Right lobe of liver (tissue), 6 donors: ENCODE measurements at regions not wholly inside any gene's neighbourhood (a gene's known extent, or its start where the extent isn't known, plus 50 kb on each side); places are given as distances from the start of the nearest gene placed in this dataset.
A peak's percentile ranks its signal among the peaks of the same experiment; 100 is the strongest.

Experiments used
- ATAC-seq, 4 donors: fragments of 200-7000 bp; cut with Tn5 transposase; one replicate each; pipeline ENCODE4 v1.9.1; 2020; ENCODE audit warnings: mild to moderate bottlenecking in 4 of 4, moderate library complexity in 4 of 4
- DNase-seq, 3 donors: peaks; one replicate each; pipeline ENCODE4 v3.0.0-alpha.2; 2020
- H3K27ac ChIP-seq, 3 donors: fragments of 200-600 bp; one replicate each; pipeline ENCODE4 v1.8.0; 2022
- H3K27me3 ChIP-seq, 2 donors: fragments of 200-600 bp; one replicate each; pipeline ENCODE4 v1.8.0; 2022
- H3K36me3 ChIP-seq, 4 donors: fragments of 200-600 bp; sonication (generic) in 1 of 4; one replicate each; pipeline versions ENCODE4 v1.5.1 to v1.8.0; 2017 to 2022; ENCODE audit warnings: control low read depth in 1 of 4
- H3K4me1 ChIP-seq, 4 donors: fragments of 200-600 bp; sonication (generic) in 1 of 4; one replicate each; pipeline versions ENCODE4 v1.5.1 to v1.8.0; 2017 to 2022; ENCODE audit warnings: control low read depth in 1 of 4
- H3K4me3 ChIP-seq, 3 donors: fragments of 200-600 bp; one replicate each; pipeline ENCODE4 v1.8.0; 2022
- H3K9me3 ChIP-seq, 4 donors: fragments of 200-600 bp; sonication (generic) in 1 of 4; one replicate each; pipeline versions ENCODE4 v1.5.1 to v1.8.0; 2017 to 2022; ENCODE audit warnings: control low read depth in 1 of 4
- CTCF ChIP-seq, 4 donors: fragments of 200-600 bp in 3 of 4; fragments of 450-650 bp in 1 of 4; IDR thresholded peaks; one replicate each; pipeline versions ENCODE4 v1.5.1 to v1.8.0; 2016 to 2022; ENCODE audit warnings: antibody characterized with exemption in 4 of 4, mild to moderate bottlenecking in 2 of 4
- POLR2A ChIP-seq: fragments of 450-650 bp; IDR thresholded peaks from one replicate; pipeline ENCODE4 v1.6.1; 2017; ENCODE audit warnings: antibody characterized with exemption, mild to moderate bottlenecking
- WGBS: methylation state at CpG from one replicate; pipeline ENCODE4 v1.1.6; 2018; ENCODE audit warnings: low coverage, low lambda C conversion rate; ENCODE audit not compliant: insufficient coverage; ENCODE audit errors: missing lambda C conversion rate; 5-methylcytosine and 5-hydroxymethylcytosine counted together
- intact Hi-C, 2 donors: fragments of 100-400 bp; cut with DNase I; formaldehyde crosslinking; loops; one replicate each; pipeline versions ENCODE4 v1.11.2 to v1.14.1; 2022
- donor health status: DM: no; HTN: yes; CAD: no.
- donor health status: DM: no; HTN: no; CAD: no.
- donor health status: DM: no; HTN: no; CAD: no.
- donor health status: DM: no; HTN: yes; CAD: no.
- donor health status: DM: no; HTN: yes; CAD: no.

- WGBS: 27% methylated on average over 3 of the region's 3 CpGs
- Histone ChIP-seq H3K27me3 (no peaks in the 10 kb centered on the region), H3K27ac (no peak overlapping the region), H3K4me1 (peaks cover 0 to 36% (median 5%) of the 10 kb centered on the region in 4 donors), H3K4me3 (no peak overlapping the region), H3K9me3 (no peaks in the 10 kb centered on the region), H3K36me3 (no peaks in the 10 kb centered on the region)
- TF ChIP-seq POLR2A (no peak), CTCF (IDR thresholded peaks at IDR 0.05) (no peak)
- peak in 3 of 4 donors; percentile 33 to 60 (median 57) for ATAC-seq
- intact Hi-C loops: no loop called here
- DNase-seq: no peak
Measured at GRCh38 chr4:154687840-154688239, 56.0 kb upstream of the LRAT start.

- ATAC-seq (no peak), DNase-seq (no peak)
- H3K9me3 ChIP-seq: no peaks in the 10 kb centered on the region
- no peak overlapping the region for H3K4me3 ChIP-seq
- H3K27ac ChIP-seq: no peak overlapping the region
- TF ChIP-seq POLR2A: no peak
- intact Hi-C loops: no loop called here
- 86% methylated on average over 2 of the region's 2 CpGs for WGBS
- no peaks in the 10 kb centered on the region for H3K27me3 ChIP-seq
- H3K36me3 ChIP-seq: no peaks in the 10 kb centered on the region
- peaks cover 0 to 18% (median 3%) of the 10 kb centered on the region in 4 donors for H3K4me1 ChIP-seq
Measured at GRCh38 chr4:154691229-154691628, 52.6 kb upstream of the LRAT start.

GRCh38 chr4:154692304-154692818 is 51.4 kb upstream of the LRAT start:
- Histone ChIP-seq H3K9me3 (no peaks in the 10 kb centered on the region), H3K4me1 (peaks cover 0 to 13% (median 3%) of the 10 kb centered on the region in 4 donors), H3K27ac (no peak overlapping the region), H3K36me3 (no peaks in the 10 kb centered on the region), H3K4me3 (no peak overlapping the region), H3K27me3 (no peaks in the 10 kb centered on the region)
- no peak for TF ChIP-seq POLR2A
- ATAC-seq (no peak), DNase-seq (no peak)
- WGBS: 100% methylated on average over 1 of the region's 3 CpGs
- intact Hi-C loops: no loop called here
